Suprapubic skin (tissue), 4 donors: ENCODE measurements at regions not wholly inside any gene's neighbourhood (a gene's known extent, or its start where the extent isn't known, plus 50 kb on each side); places are given as distances from the start of the nearest gene placed in this dataset.

ENCODE experiments used
- DNase-seq, 2 donors: peaks; one replicate each; pipeline ENCODE4 v3.0.0-alpha.2; 2019; ENCODE audit warnings: low spot score in 2 of 2
- H3K27ac ChIP-seq: fragments of 200-600 bp; sonication (generic); one replicate; pipeline ENCODE4 v1.5.1; 2019
- H3K27me3 ChIP-seq: fragments of 200-600 bp; sonication (generic); one replicate; pipeline ENCODE4 v1.5.1; 2019
- H3K36me3 ChIP-seq: fragments of 200-600 bp; sonication (generic); one replicate; pipeline ENCODE4 v1.5.1; 2019
- H3K4me1 ChIP-seq: fragments of 200-600 bp; sonication (generic); one replicate; pipeline ENCODE4 v1.5.1; 2019
- H3K4me3 ChIP-seq: fragments of 200-600 bp; sonication (generic); one replicate; pipeline ENCODE4 v1.5.1; 2019; ENCODE audit warnings: mild to moderate bottlenecking
- H3K9me3 ChIP-seq: fragments of 200-600 bp; sonication (generic); one replicate; pipeline ENCODE4 v1.5.1; 2019
- EP300 ChIP-seq: sonication (generic); formaldehyde crosslinking; IDR thresholded peaks from one replicate; pipeline ENCODE4 v1.6.1; 2017; ENCODE audit warnings: antibody characterized with exemption
- POLR2A ChIP-seq, 2 donors: fragments of 450-650 bp; IDR thresholded peaks; one replicate each; pipeline ENCODE4 v1.6.1; 2017; ENCODE audit warnings: antibody characterized with exemption in 2 of 2, mild to moderate bottlenecking in 2 of 2, moderate library complexity in 2 of 2
- POLR2AphosphoS5 ChIP-seq, 3 donors: sonication (generic); formaldehyde crosslinking; IDR thresholded peaks; one replicate each; pipeline ENCODE4 v1.6.1; 2017; ENCODE audit warnings: antibody characterized with exemption in 3 of 3
- WGBS: methylation state at CpG from one replicate; pipeline ENCODE4 v1.1.5; 2018; 5-methylcytosine and 5-hydroxymethylcytosine counted together
- TF ChIP-seq, protein P1 (sequence below), 2 donors: fragments of 200-600 bp in 1 of 2; fragments of 450-650 bp in 1 of 2; sonication (generic) in 1 of 2; IDR thresholded peaks; one replicate each; pipeline ENCODE4 v1.5.1; 2016 to 2019; ENCODE audit warnings: antibody characterized with exemption in 2 of 2, mild to moderate bottlenecking in 1 of 2, moderate library complexity in 1 of 2

DNA sequence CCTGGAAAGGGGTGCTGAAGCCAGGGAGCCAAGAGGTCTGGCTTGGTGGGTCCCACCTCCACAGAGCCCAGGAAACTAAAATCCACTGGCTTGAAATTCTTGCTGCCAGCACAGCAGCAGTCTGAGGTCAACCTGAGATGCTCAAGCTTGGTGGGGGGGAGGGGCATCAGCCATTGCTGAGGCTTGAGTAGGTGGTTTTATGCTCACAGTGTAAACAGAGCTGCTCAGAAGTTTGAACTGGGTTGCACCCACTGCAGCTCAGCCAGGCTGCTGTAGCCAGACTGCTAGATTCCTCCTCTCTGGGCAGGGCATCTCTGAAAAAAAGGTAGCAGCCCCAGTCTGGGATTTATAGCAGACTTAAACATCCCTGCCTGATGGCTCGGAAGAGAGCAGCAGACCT, 55.5 kb upstream of the FBXL17 start:
- TF ChIP-seq EP300 (no peak), POLR2A (IDR thresholded peaks at IDR 0.05) (no peak), POLR2AphosphoS5 (IDR thresholded peaks at IDR 0.05) (no peak)
- TF ChIP-seq, protein P1, sequence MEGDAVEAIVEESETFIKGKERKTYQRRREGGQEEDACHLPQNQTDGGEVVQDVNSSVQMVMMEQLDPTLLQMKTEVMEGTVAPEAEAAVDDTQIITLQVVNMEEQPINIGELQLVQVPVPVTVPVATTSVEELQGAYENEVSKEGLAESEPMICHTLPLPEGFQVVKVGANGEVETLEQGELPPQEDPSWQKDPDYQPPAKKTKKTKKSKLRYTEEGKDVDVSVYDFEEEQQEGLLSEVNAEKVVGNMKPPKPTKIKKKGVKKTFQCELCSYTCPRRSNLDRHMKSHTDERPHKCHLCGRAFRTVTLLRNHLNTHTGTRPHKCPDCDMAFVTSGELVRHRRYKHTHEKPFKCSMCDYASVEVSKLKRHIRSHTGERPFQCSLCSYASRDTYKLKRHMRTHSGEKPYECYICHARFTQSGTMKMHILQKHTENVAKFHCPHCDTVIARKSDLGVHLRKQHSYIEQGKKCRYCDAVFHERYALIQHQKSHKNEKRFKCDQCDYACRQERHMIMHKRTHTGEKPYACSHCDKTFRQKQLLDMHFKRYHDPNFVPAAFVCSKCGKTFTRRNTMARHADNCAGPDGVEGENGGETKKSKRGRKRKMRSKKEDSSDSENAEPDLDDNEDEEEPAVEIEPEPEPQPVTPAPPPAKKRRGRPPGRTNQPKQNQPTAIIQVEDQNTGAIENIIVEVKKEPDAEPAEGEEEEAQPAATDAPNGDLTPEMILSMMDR (IDR thresholded peaks at IDR 0.05) = no peak
- Histone ChIP-seq H3K4me3 (no peak overlapping the region), H3K27me3 (no peaks in the 10 kb centered on the region), H3K4me1 (no peaks in the 10 kb centered on the region), H3K9me3 (no peaks in the 10 kb centered on the region), H3K36me3 (no peaks in the 10 kb centered on the region), H3K27ac (no peak overlapping the region)
- WGBS = no CpG with 5 or more reads among the region's 1 CpG
- no peak for DNase-seq

DNA sequence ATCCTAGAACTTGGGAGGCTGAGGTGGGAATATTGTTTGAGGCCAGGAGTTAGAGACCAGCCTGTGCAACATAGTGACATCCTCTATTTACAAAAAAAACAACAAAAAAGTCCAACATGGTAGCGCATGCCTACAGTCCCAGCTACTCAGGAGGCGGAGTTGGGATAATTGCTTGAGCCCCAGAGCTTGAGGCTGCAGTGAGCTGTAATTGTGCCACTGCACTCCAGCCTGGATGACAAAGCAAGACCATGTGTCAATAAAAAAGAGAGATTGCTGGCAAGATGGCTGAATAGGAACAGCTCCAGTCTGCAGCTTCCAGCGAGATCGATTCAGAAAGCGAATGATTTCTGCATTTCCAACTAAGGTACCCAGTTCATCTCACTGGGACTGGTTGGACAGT, 54.8 kb upstream of the FBXL17 start:
- no peak overlapping the region for H3K4me3 ChIP-seq

DNA sequence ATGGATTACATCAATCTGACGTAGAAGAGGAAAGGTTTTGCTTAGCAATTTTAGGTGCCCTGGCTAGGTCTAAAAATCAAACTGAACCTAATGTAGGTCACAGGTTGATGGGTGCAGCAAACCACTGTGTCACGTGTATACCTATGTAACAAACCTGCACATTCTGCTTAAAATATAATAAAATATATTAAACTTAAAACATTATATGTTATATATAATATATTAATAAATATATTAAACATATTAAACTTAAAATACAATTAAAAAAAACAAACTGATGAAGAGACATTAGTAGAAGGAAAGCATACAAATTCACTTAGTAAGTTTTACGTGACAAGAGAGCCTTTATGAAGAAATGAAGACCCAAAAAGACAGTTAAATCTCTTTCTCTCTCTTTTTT, 51.7 kb upstream of the FBXL17 start:
- Histone ChIP-seq H3K27me3 (no peaks in the 10 kb centered on the region), H3K4me1 (no peaks in the 10 kb centered on the region), H3K36me3 (no peaks in the 10 kb centered on the region), H3K27ac (no peak overlapping the region), H3K4me3 (no peak overlapping the region), H3K9me3 (no peaks in the 10 kb centered on the region)
- TF ChIP-seq EP300 (no peak), POLR2A (IDR thresholded peaks at IDR 0.05) (no peak), POLR2AphosphoS5 (IDR thresholded peaks at IDR 0.05) (no peak)
- TF ChIP-seq, protein P1 (IDR thresholded peaks at IDR 0.05) = no peak
- 89% methylated on average over 3 of the region's 3 CpGs for WGBS
- no peak for DNase-seq

More for the DNA sequence above, 54.8 kb upstream of the FBXL17 start:
- WGBS = 88% methylated on average over 5 of the region's 5 CpGs
- Histone ChIP-seq H3K27me3 (no peaks in the 10 kb centered on the region), H3K36me3 (no peaks in the 10 kb centered on the region), H3K9me3 (no peaks in the 10 kb centered on the region), H3K27ac (no peak overlapping the region), H3K4me1 (no peaks in the 10 kb centered on the region)
- DNase-seq = no peak
- TF ChIP-seq, protein P1 (IDR thresholded peaks at IDR 0.05) = no peak
- no peak for TF ChIP-seq POLR2A (IDR thresholded peaks at IDR 0.05)
- no peak for TF ChIP-seq POLR2AphosphoS5 (IDR thresholded peaks at IDR 0.05)
- no peak for TF ChIP-seq EP300

DNA sequence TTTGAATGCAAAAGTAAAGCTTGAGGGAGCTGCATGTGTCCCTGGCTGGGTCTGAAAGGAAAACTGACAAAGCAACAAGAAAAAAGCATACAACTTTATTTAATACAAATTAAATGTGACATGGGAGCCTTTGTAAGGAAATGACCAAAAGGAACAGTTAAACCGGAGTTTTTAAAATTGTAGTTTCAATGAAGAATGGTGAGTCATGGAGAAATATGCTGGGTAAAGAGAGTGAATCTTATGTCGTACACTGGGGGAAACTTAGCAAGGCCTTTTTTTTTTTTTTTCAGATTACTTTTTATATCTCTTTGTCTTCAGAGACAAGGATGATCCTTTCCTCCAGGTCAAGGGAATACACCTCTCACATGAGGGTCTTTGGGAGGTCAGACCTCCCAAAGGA, 50.1 kb upstream of the FBXL17 start:
- no peak for DNase-seq
- Histone ChIP-seq H3K27me3 (no peaks in the 10 kb centered on the region), H3K4me1 (no peaks in the 10 kb centered on the region), H3K27ac (no peak overlapping the region), H3K4me3 (no peak overlapping the region), H3K9me3 (no peaks in the 10 kb centered on the region), H3K36me3 (no peaks in the 10 kb centered on the region)
- no peak for TF ChIP-seq POLR2AphosphoS5 (IDR thresholded peaks at IDR 0.05)
- TF ChIP-seq, protein P1 (IDR thresholded peaks at IDR 0.05) = no peak
- no peak for TF ChIP-seq EP300
- no peak for TF ChIP-seq POLR2A (IDR thresholded peaks at IDR 0.05)
- WGBS = 73% methylated on average over 2 of the region's 2 CpGs
